ENCODE measurements at regions not wholly inside any gene's neighbourhood (a gene's known extent, or its start where the extent isn't known, plus 50 kb on each side); places are given as distances from the start of the nearest gene placed in this dataset.

GRCh38 chr2:200239216-200239615, 67.3 kb upstream of the SPATS2L start:
- Histone ChIP-seq H3K9ac (ENCODE audit: low read length) (no peak overlapping the region), H3K4me3 (ENCODE audit: low read length) (no peak overlapping the region), H4K20me1 (ENCODE audit: insufficient read depth) (no peaks in the 10 kb centered on the region), H3K79me2 (replicated peaks; ENCODE audit: insufficient read depth, low read length) (no peaks in the 10 kb centered on the region), H3F3A (ENCODE audit: insufficient read depth, low read length, poor library complexity, severe bottlenecking) (no peaks in the 10 kb centered on the region), H2AFZ (ENCODE audit: low read depth, low read length) (no peak overlapping the region), H3K9me2 (ENCODE audit: insufficient read depth, low read length) (no peaks in the 10 kb centered on the region), H3K36me3 (ENCODE audit: insufficient read depth, low read length) (no peaks in the 10 kb centered on the region), H3K9me3 (ENCODE audit: low read length) (no peaks in the 10 kb centered on the region), H3K27ac (ENCODE audit: low read length) (no peak overlapping the region), H3K4me2 (ENCODE audit: low read length) (no peak overlapping the region), H3K27me3 (ENCODE audit: insufficient read depth, low read depth, low read length) (no peaks in the 10 kb centered on the region)
- TF ChIP-seq MXI1 (conservative IDR thresholded peaks at IDR 0.05; ENCODE audit: poor library complexity, severe bottlenecking) = no peak
- TF ChIP-seq POLR2AphosphoS5 (IDR thresholded peaks at IDR 0.05) = peak; percentile 83
- TF ChIP-seq EP300 (conservative IDR thresholded peaks at IDR 0.05; ENCODE audit: poor library complexity, severe bottlenecking) = peak; percentile 71

GRCh38 chr2:200242570-200242969, 63.9 kb upstream of the SPATS2L start:
- Histone ChIP-seq H3K27ac (ENCODE audit: low read length) (no peak overlapping the region), H3K9me2 (ENCODE audit: insufficient read depth, low read length) (no peaks in the 10 kb centered on the region), H3K4me2 (ENCODE audit: low read length) (no peak overlapping the region), H4K20me1 (ENCODE audit: insufficient read depth) (no peaks in the 10 kb centered on the region), H3K79me2 (replicated peaks; ENCODE audit: insufficient read depth, low read length) (no peaks in the 10 kb centered on the region), H2AFZ (ENCODE audit: low read depth, low read length) (no peak overlapping the region), H3K9me3 (ENCODE audit: low read length) (no peaks in the 10 kb centered on the region), H3K4me3 (ENCODE audit: low read length) (no peak overlapping the region), H3K36me3 (ENCODE audit: insufficient read depth, low read length) (no peaks in the 10 kb centered on the region), H3K9ac (ENCODE audit: low read length) (no peak overlapping the region), H3K27me3 (ENCODE audit: insufficient read depth, low read depth, low read length) (no peaks in the 10 kb centered on the region), H3F3A (ENCODE audit: insufficient read depth, low read length, poor library complexity, severe bottlenecking) (no peaks in the 10 kb centered on the region)
- TF ChIP-seq CTCF (IDR thresholded peaks at IDR 0.05; ENCODE audit: poor library complexity, severe bottlenecking) (no peak), EZH2 (IDR thresholded peaks at IDR 0.05; ENCODE audit: borderline replicate concordance, insufficient read depth, low read length, poor library complexity, severe bottlenecking) (no peak), REST (IDR thresholded peaks at IDR 0.05; ENCODE audit: borderline replicate concordance) (peak; percentile 74), POLR2AphosphoS5 (IDR thresholded peaks at IDR 0.05) (peak; percentile 17), TAF1 (IDR thresholded peaks at IDR 0.05; ENCODE audit: low read depth) (no peak)

- Histone ChIP-seq H4K20me1 (ENCODE audit: insufficient read depth) (no peaks in the 10 kb centered on the region), H3K79me2 (replicated peaks; ENCODE audit: insufficient read depth, low read length) (no peaks in the 10 kb centered on the region), H3K4me2 (ENCODE audit: low read length) (no peak overlapping the region), H3K9me2 (ENCODE audit: insufficient read depth, low read length) (no peaks in the 10 kb centered on the region), H3K27me3 (ENCODE audit: insufficient read depth, low read depth, low read length) (no peaks in the 10 kb centered on the region), H3F3A (ENCODE audit: insufficient read depth, low read length, poor library complexity, severe bottlenecking) (no peaks in the 10 kb centered on the region), H3K36me3 (ENCODE audit: insufficient read depth, low read length) (no peaks in the 10 kb centered on the region), H3K27ac (ENCODE audit: low read length) (no peak overlapping the region), H3K4me3 (ENCODE audit: low read length) (no peak overlapping the region), H3K9ac (ENCODE audit: low read length) (no peak overlapping the region), H3K9me3 (ENCODE audit: low read length) (no peaks in the 10 kb centered on the region), H2AFZ (ENCODE audit: low read depth, low read length) (no peak overlapping the region)
- no peak for TF ChIP-seq CTCF (IDR thresholded peaks at IDR 0.05; ENCODE audit: poor library complexity, severe bottlenecking)
- TF ChIP-seq POLR2AphosphoS5 (IDR thresholded peaks at IDR 0.05) = no peak
- TF ChIP-seq TAF1 (IDR thresholded peaks at IDR 0.05; ENCODE audit: low read depth) = no peak
- TF ChIP-seq SMC3 (conservative IDR thresholded peaks at IDR 0.05; ENCODE audit: poor library complexity) = no peak
- TF ChIP-seq MXI1 (conservative IDR thresholded peaks at IDR 0.05; ENCODE audit: poor library complexity, severe bottlenecking) = no peak
- no peak for TF ChIP-seq RAD21 (conservative IDR thresholded peaks at IDR 0.05)
- TF ChIP-seq EZH2 (IDR thresholded peaks at IDR 0.05; ENCODE audit: borderline replicate concordance, insufficient read depth, low read length, poor library complexity, severe bottlenecking) = no peak
- TF ChIP-seq EP300 (conservative IDR thresholded peaks at IDR 0.05; ENCODE audit: poor library complexity, severe bottlenecking) = no peak
- TF ChIP-seq REST (IDR thresholded peaks at IDR 0.05; ENCODE audit: borderline replicate concordance) = no peak
These were observed 63.1 kb upstream of the SPATS2L start for GRCh38 chr2:200243441-200243840.

Measured in neural cell (in vitro differentiated cells).